Activated T-cell treated with anti-CD3 and anti-CD28 coated beads for 1 hour (primary cell): ENCODE measurements at regions not wholly inside any gene's neighbourhood (a gene's known extent, or its start where the extent isn't known, plus 50 kb on each side); places are given as distances from the start of the nearest gene placed in this dataset.
"Not testable (repeated sequence)": the region's sequence is repeated elsewhere in the genome, so short reads cannot be mapped to it uniquely, and the experiment has no call there.

ENCODE experiments used
- DNase-seq: peaks from one replicate; pipeline ENCODE4 v3.0.0-alpha.2; 2020; ENCODE audit warnings: low read depth

- DNase-seq, result no peak
These were observed 107.4 kb upstream of the KLF13 start for GRCh38 chr15:31219221-31219620.

GRCh38 chr15:31221936-31222515, 104.6 kb upstream of the KLF13 start:
- no peak for DNase-seq

- DNase-seq, result no peak
These were observed 103.8 kb upstream of the KLF13 start for GRCh38 chr15:31222773-31223341.

GRCh38 chr15:31223478-31224350, 102.9 kb upstream of the KLF13 start:
- DNase-seq, result no peak

GRCh38 chr15:31224661-31225060, 102.0 kb upstream of the KLF13 start:
- not testable (repeated sequence) for DNase-seq

GRCh38 chr15:31225356-31225955, 101.2 kb upstream of the KLF13 start:
- no peak for DNase-seq

GRCh38 chr15:31226021-31226420, 100.6 kb upstream of the KLF13 start:
- DNase-seq, result no peak

- no peak for DNase-seq
These were observed 99.4 kb upstream of the KLF13 start for GRCh38 chr15:31227235-31227634.

GRCh38 chr15:31228011-31228484, 98.6 kb upstream of the KLF13 start:
- DNase-seq, result no peak

- no peak for DNase-seq
These were observed 97.4 kb upstream of the KLF13 start for GRCh38 chr15:31228980-31229826.

- no peak for DNase-seq
These were observed 95.8 kb upstream of the KLF13 start for GRCh38 chr15:31230630-31231485.

- no peak for DNase-seq
These were observed 91.8 kb upstream of the KLF13 start for GRCh38 chr15:31234815-31235214.

- DNase-seq, result no peak
These were observed 91.1 kb upstream of the KLF13 start for GRCh38 chr15:31235311-31236183.

GRCh38 chr15:31236184-31237042, 90.2 kb upstream of the KLF13 start:
- DNase-seq, result no peak

GRCh38 chr15:31237043-31237324, 89.7 kb upstream of the KLF13 start:
- DNase-seq, result no peak

GRCh38 chr15:31238906-31239305, 87.7 kb upstream of the KLF13 start:
- no peak for DNase-seq

- no peak for DNase-seq
These were observed 87.2 kb upstream of the KLF13 start for GRCh38 chr15:31239409-31239808.

- no peak for DNase-seq
These were observed 84.6 kb upstream of the KLF13 start for GRCh38 chr15:31241888-31242522.

GRCh38 chr15:31243895-31244294, 82.7 kb upstream of the KLF13 start:
- no peak for DNase-seq
